PC-9 (cell line): ENCODE measurements at regions not wholly inside any gene's neighbourhood (a gene's known extent, or its start where the extent isn't known, plus 50 kb on each side); places are given as distances from the start of the nearest gene placed in this dataset.

Experiments used
- BruUV-seq: library from RNA; stranded (reverse); fragments of 400-500 nt; replicated peaks from 2 replicates; lab custom pipeline; 2021; lab: Mats Ljungman, UMichigan
- CTCF ChIA-PET: fragments of 300-600 bp; sonication (Branson Sonifier 250); formaldehyde crosslinking; loops from one replicate; lab custom pipeline; 2022; ENCODE audit warnings: antibody characterized with exemption; lab: Charles Lee
- POLR2A ChIA-PET: fragments of 300-600 bp; sonication (Branson Sonifier 250); formaldehyde crosslinking; loops from one replicate; lab custom pipeline; 2022; ENCODE audit warnings: antibody characterized with exemption; ENCODE audit not compliant: unreplicated experiment; lab: Charles Lee
- DNase-seq, 2 experiments: peaks; one replicate each; pipeline versions ENCODE4 v3.0.0 to v3.0.0-alpha.2; 2015 to 2022; ENCODE audit warnings: mixed read lengths in 1 of 2
- H2AFZ ChIP-seq: fragments of 200-600 bp; sonication (generic); 2 replicates; pipeline ENCODE4 v1.8.1; 2017; ENCODE audit warnings: antibody characterized with exemption
- H3F3A ChIP-seq: fragments of 200-600 bp; sonication (generic); 2 replicates; pipeline ENCODE4 v1.8.1; 2017; ENCODE audit warnings: antibody characterized with exemption, mild to moderate bottlenecking, low read depth; ENCODE audit not compliant: insufficient read depth
- H3K27ac ChIP-seq: fragments of 200-600 bp; sonication (generic); 2 replicates; pipeline ENCODE4 v1.6.1; 2016; ENCODE audit warnings: mixed run types
- H3K27me3 ChIP-seq: fragments of 200-600 bp; sonication (generic); 2 replicates; pipeline ENCODE4 v1.6.1; 2016; ENCODE audit warnings: low read depth, mixed run types; ENCODE audit not compliant: insufficient read depth
- H3K36me3 ChIP-seq: fragments of 200-600 bp; sonication (generic); 2 replicates; pipeline ENCODE4 v1.6.1; 2016; ENCODE audit warnings: low read depth, mixed run types
- H3K4me1 ChIP-seq: fragments of 200-600 bp; sonication (generic); replicated peaks from 2 replicates; pipeline ENCODE4 v1.6.1; 2016; ENCODE audit warnings: mixed run types; ENCODE audit not compliant: insufficient read depth
- H3K4me2 ChIP-seq: fragments of 200-600 bp; sonication (generic); 2 replicates; pipeline ENCODE4 v1.6.1; 2017; ENCODE audit warnings: mixed run types
- H3K4me3 ChIP-seq: fragments of 200-600 bp; sonication (generic); 2 replicates; pipeline ENCODE4 v1.6.1; 2016; ENCODE audit warnings: mixed run types
- H3K79me2 ChIP-seq: fragments of 200-600 bp; sonication (generic); 2 replicates; pipeline ENCODE4 v1.6.1; 2017; ENCODE audit warnings: low read depth, mixed run types
- H3K9me2 ChIP-seq: fragments of 200-600 bp; sonication (generic); 2 replicates; pipeline ENCODE4 v1.8.1; 2017; ENCODE audit warnings: mild to moderate bottlenecking; ENCODE audit not compliant: insufficient read depth
- H3K9me3 ChIP-seq: fragments of 200-600 bp; sonication (generic); 2 replicates; pipeline ENCODE4 v1.8.1; 2016; ENCODE audit warnings: low read depth; ENCODE audit not compliant: insufficient read depth
- H4K20me1 ChIP-seq: fragments of 200-600 bp; sonication (generic); 2 replicates; pipeline ENCODE4 v1.8.1; 2017; ENCODE audit not compliant: insufficient read depth
- EZH2 ChIP-seq: fragments of 200-600 bp; sonication (generic); IDR thresholded peaks from 2 replicates; pipeline ENCODE4 v1.8.0; 2017; ENCODE audit warnings: antibody characterized with exemption, low read depth
- intact Hi-C: fragments of 100-400 bp; cut with micrococcal nuclease; formaldehyde crosslinking; loops from one replicate; pipeline ENCODE4 v1.10.0; 2022; ENCODE audit not compliant: unreplicated experiment
- TF ChIP-seq, protein P1 (sequence below): fragments of 200-600 bp; sonication (generic); conservative IDR thresholded peaks from 2 replicates; pipeline ENCODE4 v1.6.1; 2017; ENCODE audit warnings: mixed run types, antibody characterized with exemption, mild to moderate bottlenecking, moderate library complexity

DNA sequence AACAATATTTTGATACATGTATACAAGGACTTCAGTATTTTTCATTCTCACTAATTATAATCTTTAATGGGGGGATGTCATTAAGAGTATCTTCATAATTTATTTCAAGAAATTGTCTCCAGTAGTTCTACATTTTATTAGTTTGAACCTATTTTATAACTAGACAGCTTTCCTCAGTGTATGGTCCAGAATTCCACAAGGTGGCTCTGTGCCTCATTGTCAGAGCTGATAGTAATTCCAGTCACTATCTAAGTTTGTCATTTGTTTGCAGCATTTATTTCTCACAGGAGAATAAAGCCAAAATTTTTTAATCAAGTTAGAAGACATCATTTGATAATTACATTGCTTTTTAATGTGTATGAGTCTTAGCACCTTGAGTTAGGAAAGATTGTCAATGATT is 1633.0 kb upstream of the PCDH20 start:
- POLR2A ChIA-PET: no interaction called here
- Histone ChIP-seq H4K20me1 (no peaks in the 10 kb centered on the region), H3K9me3 (no peaks in the 10 kb centered on the region), H3K36me3 (no peaks in the 10 kb centered on the region), H3K79me2 (no peaks in the 10 kb centered on the region), H3K4me2 (no peak overlapping the region), H3K4me3 (no peak overlapping the region), H2AFZ (no peak overlapping the region), H3K4me1 (no peaks in the 10 kb centered on the region), H3K9me2 (no peaks in the 10 kb centered on the region), H3K27ac (no peak overlapping the region), H3K27me3 (no peaks in the 10 kb centered on the region), H3F3A (no peaks in the 10 kb centered on the region)
- no peak for DNase-seq
- no peak for TF ChIP-seq EZH2
- TF ChIP-seq, protein P1, sequence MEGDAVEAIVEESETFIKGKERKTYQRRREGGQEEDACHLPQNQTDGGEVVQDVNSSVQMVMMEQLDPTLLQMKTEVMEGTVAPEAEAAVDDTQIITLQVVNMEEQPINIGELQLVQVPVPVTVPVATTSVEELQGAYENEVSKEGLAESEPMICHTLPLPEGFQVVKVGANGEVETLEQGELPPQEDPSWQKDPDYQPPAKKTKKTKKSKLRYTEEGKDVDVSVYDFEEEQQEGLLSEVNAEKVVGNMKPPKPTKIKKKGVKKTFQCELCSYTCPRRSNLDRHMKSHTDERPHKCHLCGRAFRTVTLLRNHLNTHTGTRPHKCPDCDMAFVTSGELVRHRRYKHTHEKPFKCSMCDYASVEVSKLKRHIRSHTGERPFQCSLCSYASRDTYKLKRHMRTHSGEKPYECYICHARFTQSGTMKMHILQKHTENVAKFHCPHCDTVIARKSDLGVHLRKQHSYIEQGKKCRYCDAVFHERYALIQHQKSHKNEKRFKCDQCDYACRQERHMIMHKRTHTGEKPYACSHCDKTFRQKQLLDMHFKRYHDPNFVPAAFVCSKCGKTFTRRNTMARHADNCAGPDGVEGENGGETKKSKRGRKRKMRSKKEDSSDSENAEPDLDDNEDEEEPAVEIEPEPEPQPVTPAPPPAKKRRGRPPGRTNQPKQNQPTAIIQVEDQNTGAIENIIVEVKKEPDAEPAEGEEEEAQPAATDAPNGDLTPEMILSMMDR: no peak
- no TSS peak for BruUV-seq
- intact Hi-C loops: no loop called here
- CTCF ChIA-PET: no interaction called here

DNA sequence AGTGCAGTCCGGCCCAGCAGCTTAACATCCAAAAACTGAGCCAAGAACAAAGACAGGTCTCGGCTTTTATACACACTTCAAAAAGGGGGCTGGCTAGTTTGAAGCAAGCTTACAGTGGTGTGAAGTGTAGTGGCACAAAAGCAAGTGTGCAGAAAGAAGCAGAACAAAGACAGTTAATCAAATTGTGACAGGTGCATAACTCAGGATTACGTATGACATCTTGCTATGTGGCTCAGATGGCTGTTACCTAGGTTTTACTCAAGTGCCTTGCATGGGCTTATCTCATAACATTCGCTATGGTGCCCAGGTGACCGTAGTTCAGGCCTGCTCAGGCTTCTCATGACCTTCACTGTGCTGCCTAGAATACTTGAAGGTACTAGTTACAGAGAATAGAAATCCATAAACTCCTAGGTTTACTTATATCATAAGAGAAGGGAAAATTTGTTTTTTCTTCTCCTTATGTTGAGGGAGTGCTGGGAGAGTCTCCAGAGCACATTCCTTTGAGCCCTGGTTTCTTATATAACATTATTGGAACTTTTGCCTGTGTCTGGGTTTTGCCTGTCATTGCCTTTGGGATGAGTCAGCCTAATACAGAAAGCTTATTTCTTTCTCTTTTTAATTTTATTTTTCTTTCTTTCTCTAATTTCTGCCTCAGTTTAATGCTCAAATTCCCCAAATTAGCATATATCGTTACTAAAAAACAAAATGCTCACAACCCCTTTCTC is 1629.1 kb upstream of the PCDH20 start:
- Histone ChIP-seq H2AFZ (no peak overlapping the region), H3K4me2 (no peak overlapping the region)

DNA sequence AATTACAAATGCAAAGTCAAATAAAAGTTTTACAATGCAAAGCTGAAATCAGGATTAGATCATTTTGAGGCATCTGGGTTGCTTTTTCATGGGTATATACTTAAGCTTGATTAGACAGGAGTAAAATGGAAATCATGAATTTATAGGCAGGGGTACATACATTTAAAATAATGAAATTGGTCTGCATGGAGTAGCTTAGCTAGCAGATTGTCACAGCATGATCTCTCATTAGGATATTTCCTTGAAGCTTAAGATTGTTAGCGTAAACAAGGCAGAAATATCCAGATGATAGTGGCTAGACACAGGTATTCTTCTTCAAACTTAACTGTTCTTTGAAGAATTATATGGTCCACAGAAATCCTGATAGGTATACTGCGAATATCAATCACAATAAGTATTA is 1627.0 kb upstream of the PCDH20 start:
- CTCF ChIA-PET: no interaction called here
- no peak overlapping the region for H3K4me3 ChIP-seq
- BruUV-seq: no TSS peak

More for the DNA sequence above, 1629.1 kb upstream of the PCDH20 start:
- DNase-seq: no peak
- Histone ChIP-seq H3K27ac (no peak overlapping the region), H3K4me3 (no peak overlapping the region), H3K9me2 (no peaks in the 10 kb centered on the region), H3K27me3 (no peaks in the 10 kb centered on the region), H3K79me2 (no peaks in the 10 kb centered on the region), H3K9me3 (no peaks in the 10 kb centered on the region), H3F3A (no peaks in the 10 kb centered on the region), H4K20me1 (no peaks in the 10 kb centered on the region; the same call in 1 of the 2 replicates), H3K4me1 (no peaks in the 10 kb centered on the region), H3K36me3 (no peaks in the 10 kb centered on the region)
- intact Hi-C loops: no loop called here
- no peak for TF ChIP-seq EZH2
- no TSS peak for BruUV-seq
- ChIA-PET POLR2A (no interaction called here), CTCF (no interaction called here)

More for the DNA sequence above, 1627.0 kb upstream of the PCDH20 start:
- POLR2A ChIA-PET: no interaction called here
- intact Hi-C loops: no loop called here
- Histone ChIP-seq H3F3A (no peaks in the 10 kb centered on the region), H3K36me3 (no peaks in the 10 kb centered on the region), H3K4me2 (no peak overlapping the region), H3K9me3 (no peaks in the 10 kb centered on the region), H4K20me1 (no peaks in the 10 kb centered on the region; the same call in 1 of the 2 replicates), H3K27me3 (no peaks in the 10 kb centered on the region), H3K4me1 (no peaks in the 10 kb centered on the region), H3K79me2 (no peaks in the 10 kb centered on the region), H3K27ac (no peak overlapping the region), H3K9me2 (no peaks in the 10 kb centered on the region), H2AFZ (no peak overlapping the region)
- TF ChIP-seq EZH2: no peak
- TF ChIP-seq, protein P1: no peak
- DNase-seq: no peak
